ENCODE measurements at regions not wholly inside any gene's neighbourhood (a gene's known extent, or its start where the extent isn't known, plus 50 kb on each side); places are given as distances from the start of the nearest gene placed in this dataset.

- TF ChIP-seq SRF (IDR thresholded peaks at IDR 0.05; ENCODE audit: low read depth) (no peak), CTCF (IDR thresholded peaks at IDR 0.05 in 2 of 3, conservative IDR thresholded peaks at IDR 0.05 in 1 of 3; ENCODE audit: borderline replicate concordance in 1 of 3, insufficient read depth in 1 of 3, low read depth in 2 of 3, low read length in 2 of 3) (0 out of 6 replicates have a peak, but pooled peaks of 1 of the 3 experiments have one; percentile 8)
Observed at GRCh38 chr9:108270051-108270450, 585.7 kb downstream of the ACTL7B start (continued).

GRCh38 chr9:108269371-108269770 lies 586.4 kb downstream of the ACTL7B start:
- no peak overlapping the region for H3K4me3 ChIP-seq (replicated peaks in 1 of 2; ENCODE audit: low read depth in 1 of 2, low read length in 2 of 2)
- ATAC-seq (no peak), DNase-seq (ENCODE audit: low read depth, low spot score) (no peak)
- H3K9me3 ChIP-seq (ENCODE audit: control insufficient read depth in 1 of 2, insufficient read depth in 1 of 2, low read depth in 1 of 2, low read length in 2 of 2) = no peaks in the 10 kb centered on the region
- no peaks in the 10 kb centered on the region for H3K79me2 ChIP-seq (ENCODE audit: insufficient read depth, low read length)
- RAD21 ChIA-PET (ENCODE audit: low non-redundant PET in 1 of 2, low total read pairs in 2 of 2, uncharacterized antibody in 2 of 2, unreplicated experiment in 2 of 2) = no interaction called here
- H3K36me3 ChIP-seq (ENCODE audit: control insufficient read depth in 1 of 2, insufficient read depth in 2 of 2, low read length in 2 of 2) = no peaks in the 10 kb centered on the region
- H4K20me1 ChIP-seq (ENCODE audit: insufficient read depth) = no peaks in the 10 kb centered on the region
- no peaks in the 10 kb centered on the region for H3K27me3 ChIP-seq (ENCODE audit: insufficient read depth, low read length)
- no peaks in the 10 kb centered on the region for H3K9me2 ChIP-seq (ENCODE audit: insufficient read depth)
- intact Hi-C loops (cut with micrococcal nuclease) = no loop called here
- peaks cover 19 to 41% of the 10 kb centered on the region in 2 experiments; a peak in 3 of 4 replicates for H3K4me1 ChIP-seq (ENCODE audit: control insufficient read depth in 1 of 2, insufficient read depth in 2 of 2, low read length in 2 of 2)
- POLR2A ChIA-PET = no interaction called here
- TF ChIP-seq REST (IDR thresholded peaks at IDR 0.05; ENCODE audit: low read depth) = no peak
- TF ChIP-seq POLR2A (IDR thresholded peaks at IDR 0.05; ENCODE audit: borderline replicate concordance, extremely low read depth, insufficient read depth, insufficient read length) = no peak
- no peak for TF ChIP-seq SP1 (IDR thresholded peaks at IDR 0.05; ENCODE audit: low read depth)
- no peak for TF ChIP-seq RAD21 (IDR thresholded peaks at IDR 0.05; ENCODE audit: low read depth)
- TF ChIP-seq POLR2AphosphoS5 (IDR thresholded peaks at IDR 0.05; ENCODE audit: low read depth, low read length) = no peak
- no peak for TF ChIP-seq SRF (IDR thresholded peaks at IDR 0.05; ENCODE audit: low read depth)
- TF ChIP-seq ZBTB33 (IDR thresholded peaks at IDR 0.05; ENCODE audit: extremely low read depth, insufficient replicate concordance, low read length) = no peak
- TF ChIP-seq SIN3A (IDR thresholded peaks at IDR 0.05; ENCODE audit: low read depth) = no peak
- H2AFZ ChIP-seq (ENCODE audit: low read depth, low read length, poor library complexity, severe bottlenecking) = no peak overlapping the region
- BruUV-seq (replicated peaks) = no TSS peak
- H3K27ac ChIP-seq (ENCODE audit: low read depth, low read length) = no peak overlapping the region
- CTCF ChIA-PET = interaction anchor here (0.9 to 1.5 kb wide), 4 partner anchors 9 to 847 kb away, joined by 3 to 4 read pairs (median 4); no protein-coding TSS in a partner anchor
- H3K9ac ChIP-seq (ENCODE audit: low read length) = no peak overlapping the region
- H3K4me2 ChIP-seq (ENCODE audit: low read length) = peak overlapping the region; percentile 52

Data from HCT116 (cell line).